ENCODE measurements at regions not wholly inside any gene's neighbourhood (a gene's known extent, or its start where the extent isn't known, plus 50 kb on each side); places are given as distances from the start of the nearest gene placed in this dataset.
"Not testable (repeated sequence)": the region's sequence is repeated elsewhere in the genome, so short reads cannot be mapped to it uniquely, and the experiment has no call there.

GRCh38 chr12:68984796-68985573 is 52.0 kb upstream of the CPM start:
- no peak for FAIRE-seq
- DNase-seq (ENCODE audit: insufficient read length, low spot score) = no peak
- TF ChIP-seq, protein P1, sequence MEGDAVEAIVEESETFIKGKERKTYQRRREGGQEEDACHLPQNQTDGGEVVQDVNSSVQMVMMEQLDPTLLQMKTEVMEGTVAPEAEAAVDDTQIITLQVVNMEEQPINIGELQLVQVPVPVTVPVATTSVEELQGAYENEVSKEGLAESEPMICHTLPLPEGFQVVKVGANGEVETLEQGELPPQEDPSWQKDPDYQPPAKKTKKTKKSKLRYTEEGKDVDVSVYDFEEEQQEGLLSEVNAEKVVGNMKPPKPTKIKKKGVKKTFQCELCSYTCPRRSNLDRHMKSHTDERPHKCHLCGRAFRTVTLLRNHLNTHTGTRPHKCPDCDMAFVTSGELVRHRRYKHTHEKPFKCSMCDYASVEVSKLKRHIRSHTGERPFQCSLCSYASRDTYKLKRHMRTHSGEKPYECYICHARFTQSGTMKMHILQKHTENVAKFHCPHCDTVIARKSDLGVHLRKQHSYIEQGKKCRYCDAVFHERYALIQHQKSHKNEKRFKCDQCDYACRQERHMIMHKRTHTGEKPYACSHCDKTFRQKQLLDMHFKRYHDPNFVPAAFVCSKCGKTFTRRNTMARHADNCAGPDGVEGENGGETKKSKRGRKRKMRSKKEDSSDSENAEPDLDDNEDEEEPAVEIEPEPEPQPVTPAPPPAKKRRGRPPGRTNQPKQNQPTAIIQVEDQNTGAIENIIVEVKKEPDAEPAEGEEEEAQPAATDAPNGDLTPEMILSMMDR (IDR thresholded peaks at IDR 0.05; ENCODE audit: insufficient read depth, missing control alignments) = no peak

GRCh38 chr12:68997526-68997925 is 64.6 kb upstream of the CPM start:
- FAIRE-seq; DNase-seq (ENCODE audit: insufficient read length, low spot score): not testable (repeated sequence)

GRCh38 chr12:68998041-68998440 is 65.1 kb upstream of the CPM start:
- DNase-seq (ENCODE audit: insufficient read length, low spot score) = no peak
- FAIRE-seq = no peak
- TF ChIP-seq, protein P1 (IDR thresholded peaks at IDR 0.05; ENCODE audit: insufficient read depth, missing control alignments) = no peak

GRCh38 chr12:69000074-69000473 is 67.1 kb upstream of the CPM start:
- FAIRE-seq (no peak), DNase-seq (ENCODE audit: insufficient read length, low spot score) (no peak)
- TF ChIP-seq, protein P1 (IDR thresholded peaks at IDR 0.05; ENCODE audit: insufficient read depth, missing control alignments) = no peak

DNA sequence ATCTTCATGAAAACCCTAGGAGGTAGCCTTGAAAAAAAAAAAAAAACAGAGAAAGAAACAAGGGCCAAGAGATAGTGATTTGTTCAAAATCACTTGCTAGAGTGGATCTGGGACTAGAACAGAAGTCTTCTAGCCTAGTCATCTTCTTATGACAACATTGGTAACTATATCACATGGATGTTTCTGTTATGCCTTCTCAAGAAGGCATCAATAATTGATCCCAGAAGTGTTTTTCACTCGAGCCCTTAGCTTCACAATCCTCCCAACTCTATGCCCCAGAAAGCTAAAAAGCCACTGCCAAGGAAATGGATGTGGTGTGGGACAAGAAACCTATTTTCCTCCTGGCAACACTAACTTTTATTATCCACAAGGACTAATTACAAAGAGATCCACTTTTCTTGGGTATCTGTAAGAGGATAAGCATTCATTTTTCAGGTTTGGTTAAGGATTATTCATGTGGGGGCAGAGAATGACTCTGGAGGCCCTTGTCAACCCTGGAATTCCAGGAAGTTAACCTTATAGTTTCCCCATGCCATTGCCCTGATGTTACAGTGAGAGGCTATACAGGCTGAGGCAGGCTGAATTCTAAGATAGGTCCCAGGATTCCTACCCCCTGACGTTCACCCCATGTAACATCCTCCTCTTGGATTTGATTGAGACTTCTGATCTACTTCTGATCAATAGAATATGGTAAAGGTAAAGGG is 67.7 kb upstream of the CPM start:
- TF ChIP-seq, protein P1 (IDR thresholded peaks at IDR 0.05; ENCODE audit: insufficient read depth, missing control alignments) = no peak
- no peak for DNase-seq (ENCODE audit: insufficient read length, low spot score)
- FAIRE-seq = no peak

DNA sequence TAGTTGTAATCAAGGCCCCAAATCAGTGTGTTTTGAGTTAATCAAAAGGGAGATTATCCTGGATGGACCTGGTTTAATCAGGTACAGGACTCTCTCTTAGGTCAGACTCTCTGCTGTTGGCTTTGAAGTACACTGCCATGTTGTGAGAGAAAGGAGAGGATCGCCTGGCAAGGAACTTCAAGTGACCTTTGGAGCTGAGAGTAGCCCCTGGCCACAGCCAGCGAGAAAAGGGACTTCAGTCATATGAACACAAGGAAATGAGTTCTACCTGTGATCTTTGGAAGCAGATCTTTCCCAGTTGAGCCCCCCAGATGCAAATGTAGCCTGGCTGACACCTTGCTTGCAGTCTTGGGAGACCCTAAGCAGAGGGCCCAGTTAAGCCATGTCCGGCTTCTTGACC is 68.3 kb upstream of the CPM start:
- DNase-seq (ENCODE audit: insufficient read length, low spot score) (no peak), FAIRE-seq (no peak)
- TF ChIP-seq, protein P1 (IDR thresholded peaks at IDR 0.05; ENCODE audit: insufficient read depth, missing control alignments) = no peak

DNA sequence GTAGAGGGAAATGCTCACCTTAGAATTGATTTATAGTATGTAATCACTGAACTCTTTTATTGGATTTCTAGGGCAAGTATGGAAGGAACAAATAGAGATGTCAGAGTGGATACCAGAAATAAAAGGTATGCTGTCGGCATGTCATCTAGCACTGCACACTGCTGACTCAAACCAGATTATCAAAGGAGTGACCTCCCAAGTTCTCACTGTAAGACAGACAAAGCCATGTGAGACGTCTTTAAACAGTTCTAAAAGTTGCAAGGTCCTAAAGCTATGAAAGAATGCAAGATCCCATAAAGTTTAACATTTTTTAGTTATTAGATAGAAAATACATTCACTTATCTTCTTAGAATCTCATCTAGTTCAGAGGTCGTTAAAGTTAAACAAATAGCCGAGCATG is 70.0 kb upstream of the CPM start:
- TF ChIP-seq, protein P1 (IDR thresholded peaks at IDR 0.05; ENCODE audit: insufficient read depth, missing control alignments) = no peak
- DNase-seq (ENCODE audit: insufficient read length, low spot score) (no peak), FAIRE-seq (no peak)

Data from D721Med (cell line).